Right lobe of liver (tissue), 6 donors: ENCODE measurements at regions not wholly inside any gene's neighbourhood (a gene's known extent, or its start where the extent isn't known, plus 50 kb on each side); places are given as distances from the start of the nearest gene placed in this dataset.

Experiments used
- ATAC-seq, 4 donors: fragments of 200-7000 bp; cut with Tn5 transposase; one replicate each; pipeline ENCODE4 v1.9.1; 2020; ENCODE audit warnings: mild to moderate bottlenecking in 4 of 4, moderate library complexity in 4 of 4
- DNase-seq, 3 donors: peaks; one replicate each; pipeline ENCODE4 v3.0.0-alpha.2; 2020
- H3K27ac ChIP-seq, 3 donors: fragments of 200-600 bp; one replicate each; pipeline ENCODE4 v1.8.0; 2022
- H3K27me3 ChIP-seq, 2 donors: fragments of 200-600 bp; one replicate each; pipeline ENCODE4 v1.8.0; 2022
- H3K36me3 ChIP-seq, 4 donors: fragments of 200-600 bp; sonication (generic) in 1 of 4; one replicate each; pipeline versions ENCODE4 v1.5.1 to v1.8.0; 2017 to 2022; ENCODE audit warnings: control low read depth in 1 of 4
- H3K4me1 ChIP-seq, 4 donors: fragments of 200-600 bp; sonication (generic) in 1 of 4; one replicate each; pipeline versions ENCODE4 v1.5.1 to v1.8.0; 2017 to 2022; ENCODE audit warnings: control low read depth in 1 of 4
- H3K4me3 ChIP-seq, 3 donors: fragments of 200-600 bp; one replicate each; pipeline ENCODE4 v1.8.0; 2022
- H3K9me3 ChIP-seq, 4 donors: fragments of 200-600 bp; sonication (generic) in 1 of 4; one replicate each; pipeline versions ENCODE4 v1.5.1 to v1.8.0; 2017 to 2022; ENCODE audit warnings: control low read depth in 1 of 4
- POLR2A ChIP-seq: fragments of 450-650 bp; IDR thresholded peaks from one replicate; pipeline ENCODE4 v1.6.1; 2017; ENCODE audit warnings: antibody characterized with exemption, mild to moderate bottlenecking
- WGBS: methylation state at CpG from one replicate; pipeline ENCODE4 v1.1.6; 2018; ENCODE audit warnings: low coverage, low lambda C conversion rate; ENCODE audit not compliant: insufficient coverage; ENCODE audit errors: missing lambda C conversion rate; 5-methylcytosine and 5-hydroxymethylcytosine counted together
- intact Hi-C, 2 donors: fragments of 100-400 bp; cut with DNase I; formaldehyde crosslinking; loops; one replicate each; pipeline versions ENCODE4 v1.11.2 to v1.14.1; 2022
- TF ChIP-seq, protein P1 (sequence below), 4 donors: fragments of 200-600 bp in 3 of 4; fragments of 450-650 bp in 1 of 4; IDR thresholded peaks; one replicate each; pipeline versions ENCODE4 v1.5.1 to v1.8.0; 2016 to 2022; ENCODE audit warnings: antibody characterized with exemption in 4 of 4, mild to moderate bottlenecking in 2 of 4
- donor health status: DM: no; HTN: yes; CAD: no.
- donor health status: DM: no; HTN: no; CAD: no.
- donor health status: DM: no; HTN: no; CAD: no.
- donor health status: DM: no; HTN: yes; CAD: no.
- donor health status: DM: no; HTN: yes; CAD: no.

DNA sequence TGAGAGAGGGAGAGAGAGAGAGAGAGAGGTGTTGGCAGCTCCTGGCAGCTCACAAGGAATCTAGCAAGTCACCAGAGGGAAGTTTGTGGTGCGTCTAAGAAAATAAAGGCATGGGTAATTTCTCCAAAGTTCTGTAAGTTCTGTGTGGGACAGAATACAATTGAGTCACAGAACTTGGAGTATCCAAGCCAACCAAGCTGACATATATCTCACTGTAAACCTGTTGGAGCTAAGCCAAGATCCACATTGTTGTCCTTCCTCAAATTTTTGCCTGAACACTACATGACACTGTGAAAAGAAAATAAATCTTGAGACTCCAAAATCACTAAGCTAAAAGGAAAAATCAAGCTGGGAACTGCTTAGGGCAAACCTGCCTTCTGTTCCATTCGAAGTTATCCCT lies 436.7 kb downstream of the MEI4 start:
- no peak for ATAC-seq
- no peaks in the 10 kb centered on the region for H3K9me3 ChIP-seq
- TF ChIP-seq, protein P1, sequence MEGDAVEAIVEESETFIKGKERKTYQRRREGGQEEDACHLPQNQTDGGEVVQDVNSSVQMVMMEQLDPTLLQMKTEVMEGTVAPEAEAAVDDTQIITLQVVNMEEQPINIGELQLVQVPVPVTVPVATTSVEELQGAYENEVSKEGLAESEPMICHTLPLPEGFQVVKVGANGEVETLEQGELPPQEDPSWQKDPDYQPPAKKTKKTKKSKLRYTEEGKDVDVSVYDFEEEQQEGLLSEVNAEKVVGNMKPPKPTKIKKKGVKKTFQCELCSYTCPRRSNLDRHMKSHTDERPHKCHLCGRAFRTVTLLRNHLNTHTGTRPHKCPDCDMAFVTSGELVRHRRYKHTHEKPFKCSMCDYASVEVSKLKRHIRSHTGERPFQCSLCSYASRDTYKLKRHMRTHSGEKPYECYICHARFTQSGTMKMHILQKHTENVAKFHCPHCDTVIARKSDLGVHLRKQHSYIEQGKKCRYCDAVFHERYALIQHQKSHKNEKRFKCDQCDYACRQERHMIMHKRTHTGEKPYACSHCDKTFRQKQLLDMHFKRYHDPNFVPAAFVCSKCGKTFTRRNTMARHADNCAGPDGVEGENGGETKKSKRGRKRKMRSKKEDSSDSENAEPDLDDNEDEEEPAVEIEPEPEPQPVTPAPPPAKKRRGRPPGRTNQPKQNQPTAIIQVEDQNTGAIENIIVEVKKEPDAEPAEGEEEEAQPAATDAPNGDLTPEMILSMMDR (IDR thresholded peaks at IDR 0.05), result no peak
- no peak for TF ChIP-seq POLR2A
- H3K27ac ChIP-seq, result no peak overlapping the region
- H3K4me3 ChIP-seq, result no peak overlapping the region
- no peaks in the 10 kb centered on the region for H3K27me3 ChIP-seq
- DNase-seq, result no peak
- 38% methylated on average over 2 of the region's 2 CpGs for WGBS
- no peaks in the 10 kb centered on the region for H3K36me3 ChIP-seq
- no peaks in the 10 kb centered on the region for H3K4me1 ChIP-seq
- intact Hi-C loops, result no loop called here

GRCh38 chr6:78093906-78094305 lies 441.1 kb downstream of the MEI4 start:
- intact Hi-C loops, result no loop called here
- Histone ChIP-seq H3K27me3 (no peaks in the 10 kb centered on the region), H3K9me3 (no peaks in the 10 kb centered on the region), H3K27ac (no peak overlapping the region), H3K4me1 (no peaks in the 10 kb centered on the region), H3K36me3 (no peaks in the 10 kb centered on the region), H3K4me3 (no peak overlapping the region)
- 6% methylated on average over 1 of the region's 1 CpG for WGBS
- ATAC-seq (no peak), DNase-seq (no peak)
- no peak for TF ChIP-seq POLR2A
- TF ChIP-seq, protein P1 (IDR thresholded peaks at IDR 0.05), result no peak

- Histone ChIP-seq H3K4me3 (no peak overlapping the region), H3K9me3 (no peaks in the 10 kb centered on the region), H3K4me1 (no peaks in the 10 kb centered on the region), H3K27me3 (no peaks in the 10 kb centered on the region), H3K36me3 (no peaks in the 10 kb centered on the region), H3K27ac (no peak overlapping the region)
- DNase-seq, result no peak
- intact Hi-C loops, result no loop called here
- ATAC-seq, result no peak
- 100% methylated on average over 1 of the region's 1 CpG for WGBS
- no peak for TF ChIP-seq POLR2A
- TF ChIP-seq, protein P1 (IDR thresholded peaks at IDR 0.05), result no peak
Measured at GRCh38 chr6:78101387-78101786, 448.5 kb downstream of the MEI4 start.

GRCh38 chr6:78110641-78111040 lies 457.8 kb downstream of the MEI4 start:
- ATAC-seq, result no peak
- Histone ChIP-seq H3K27me3 (no peaks in the 10 kb centered on the region), H3K4me3 (no peak overlapping the region), H3K4me1 (no peaks in the 10 kb centered on the region), H3K36me3 (no peaks in the 10 kb centered on the region), H3K9me3 (no peaks in the 10 kb centered on the region), H3K27ac (no peak overlapping the region)
- intact Hi-C loops, result no loop called here
- no peak for DNase-seq
- TF ChIP-seq POLR2A, result no peak
- TF ChIP-seq, protein P1 (IDR thresholded peaks at IDR 0.05), result no peak

- Histone ChIP-seq H3K27me3 (no peaks in the 10 kb centered on the region), H3K4me3 (no peak overlapping the region), H3K4me1 (no peaks in the 10 kb centered on the region), H3K27ac (no peak overlapping the region), H3K36me3 (no peaks in the 10 kb centered on the region), H3K9me3 (no peaks in the 10 kb centered on the region)
- TF ChIP-seq, protein P1 (IDR thresholded peaks at IDR 0.05), result no peak
- no peak for TF ChIP-seq POLR2A
- DNase-seq (no peak), ATAC-seq (no peak)
- intact Hi-C loops, result no loop called here
- 33% methylated on average over 1 of the region's 1 CpG for WGBS
Measured at GRCh38 chr6:78117966-78118365, 465.1 kb downstream of the MEI4 start.
